Common myeloid progenitor, CD34-positive (primary cell): ENCODE measurements at regions not wholly inside any gene's neighbourhood (a gene's known extent, or its start where the extent isn't known, plus 50 kb on each side); places are given as distances from the start of the nearest gene placed in this dataset.

Experiments
- CTCF ChIA-PET: fragments of 350-600 bp; sonication (Branson Sonifier 250); formaldehyde crosslinking; loops from one replicate; lab custom pipeline; 2021; ENCODE audit warnings: antibody characterized with exemption; lab: Charles Lee
- POLR2A ChIA-PET: fragments of 350-600 bp; sonication (Branson Sonifier 250); formaldehyde crosslinking; loops from one replicate; lab custom pipeline; 2021; ENCODE audit warnings: antibody characterized with exemption; lab: Charles Lee
- DNase-seq, 3 donors: peaks; one replicate each; pipeline versions ENCODE4 v3.0.0 to v3.0.0-alpha.2; 2013
- H3K27ac ChIP-seq, 2 experiments: 1 replicate in 1 of 2; 2 replicates in 1 of 2; pipeline ENCODE4 v1.7.0; 2013; ENCODE audit warnings: inconsistent platforms in 2 of 2, low read length in 2 of 2, mild to moderate bottlenecking in 2 of 2, low read depth in 1 of 2, moderate library complexity in 1 of 2; ENCODE audit not compliant: severe bottlenecking in 2 of 2, insufficient read depth in 1 of 2, poor library complexity in 1 of 2
- H3K27me3 ChIP-seq, 5 experiments: replicated peaks in 2 of 5; 1 replicate in 3 of 5; 2 replicates in 2 of 5; pipeline versions ENCODE4 v1.6.1 to v1.7.0; 2013; ENCODE audit warnings: low read length in 4 of 5, mild to moderate bottlenecking in 2 of 5, moderate library complexity in 2 of 5, inconsistent platforms in 1 of 5; ENCODE audit not compliant: insufficient read depth in 5 of 5, control insufficient read depth in 4 of 5
- H3K36me3 ChIP-seq, 4 experiments: 1 replicate in 2 of 4; 2 replicates in 2 of 4; pipeline versions ENCODE4 v1.6.1 to v1.7.0; 2013; ENCODE audit warnings: low read length in 3 of 4, control low read depth in 1 of 4, mild to moderate bottlenecking in 1 of 4; ENCODE audit not compliant: control insufficient read depth in 4 of 4, insufficient read depth in 4 of 4
- H3K4me1 ChIP-seq, 4 experiments: 1 replicate in 3 of 4; 2 replicates in 1 of 4; pipeline versions ENCODE4 v1.6.1 to v1.7.1; 2013; ENCODE audit warnings: low read length in 3 of 4, mild to moderate bottlenecking in 3 of 4, control low read depth in 1 of 4, inconsistent platforms in 1 of 4, moderate library complexity in 1 of 4; ENCODE audit not compliant: control insufficient read depth in 4 of 4, insufficient read depth in 4 of 4; ENCODE audit errors: control extremely low read depth in 1 of 4
- H3K4me3 ChIP-seq, 7 experiments: 1 replicate in 4 of 7; 2 replicates in 3 of 7; pipeline versions ENCODE4 v1.5.1 to v1.7.0; 2013; ENCODE audit warnings: mild to moderate bottlenecking in 7 of 7, low read length in 6 of 7, moderate library complexity in 6 of 7, inconsistent platforms in 2 of 7, low read depth in 2 of 7, control low read depth in 1 of 7; ENCODE audit not compliant: insufficient read depth in 4 of 7, control insufficient read depth in 1 of 7; ENCODE audit errors: extremely low read depth in 1 of 7
- H3K9me3 ChIP-seq, 5 experiments: 1 replicate in 4 of 5; 2 replicates in 1 of 5; pipeline versions ENCODE4 v1.6.1 to v1.7.1; 2013; ENCODE audit warnings: low read length in 4 of 5, mild to moderate bottlenecking in 2 of 5, inconsistent platforms in 1 of 5, low read depth in 1 of 5, moderate library complexity in 1 of 5; ENCODE audit not compliant: control insufficient read depth in 4 of 5, insufficient read depth in 2 of 5; ENCODE audit errors: control extremely low read depth in 1 of 5
- WGBS: methylation state at CpG from one replicate; pipeline ENCODE4 v1.1.5; 2013; ENCODE audit not compliant: insufficient coverage; 5-methylcytosine and 5-hydroxymethylcytosine counted together

DNA sequence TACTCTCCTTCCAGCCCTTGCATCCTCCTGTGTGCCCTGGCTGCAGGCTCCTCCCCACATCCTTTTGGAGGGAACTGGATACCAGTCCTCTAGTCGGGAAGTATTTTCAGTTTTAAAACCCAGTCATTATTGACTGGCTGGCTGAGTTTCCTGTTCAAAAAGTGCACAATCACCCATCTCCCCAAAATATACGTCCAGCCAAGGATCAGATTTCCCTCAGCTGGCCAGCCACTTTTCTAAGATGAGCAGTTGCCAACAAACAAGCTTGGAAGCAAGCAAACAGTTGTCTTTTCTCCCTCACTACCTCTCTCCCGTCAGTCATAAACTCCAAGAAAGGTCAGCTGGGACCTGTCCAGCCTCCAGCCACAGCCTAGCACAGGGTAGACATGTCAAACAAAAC is 147.7 kb upstream of the GALNT15 start:
- 29% methylated on average over 3 of the region's 3 CpGs for WGBS
- DNase-seq = no peak
- Histone ChIP-seq H3K27ac (no peak overlapping the region), H3K27me3 (no peaks in the 10 kb centered on the region), H3K4me1 (no peaks in the 10 kb centered on the region), H3K9me3 (no peaks in the 10 kb centered on the region), H3K4me3 (no peak overlapping the region), H3K36me3 (no peaks in the 10 kb centered on the region)
- POLR2A ChIA-PET = no interaction called here
- CTCF ChIA-PET = interaction anchor here (0.6 to 1.6 kb wide), 2 partner anchors 13 to 22 kb away, joined by 3 to 5 read pairs; no protein-coding TSS in a partner anchor

DNA sequence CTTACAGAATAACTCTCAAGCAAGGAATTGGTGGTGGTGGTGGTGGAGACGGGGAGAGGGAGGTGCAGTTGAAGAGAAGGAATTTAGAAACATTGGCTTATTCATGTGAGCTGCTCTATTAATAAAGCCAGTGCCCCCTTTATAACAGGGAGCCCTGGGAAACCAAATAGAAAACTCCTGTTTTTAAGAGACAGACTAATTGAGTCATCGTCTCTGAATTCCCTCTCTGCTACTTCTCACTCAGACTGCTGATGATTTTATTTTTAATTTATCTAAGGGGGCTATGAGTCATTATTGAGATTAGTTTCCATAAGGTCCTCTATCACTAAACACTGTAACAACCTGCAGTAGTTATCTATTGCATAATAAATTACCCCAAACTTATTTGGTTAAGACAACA is 145.9 kb upstream of the GALNT15 start:
- no CpG with 5 or more reads among the region's 2 CpGs for WGBS
- no peak overlapping the region for H3K27ac ChIP-seq

DNA sequence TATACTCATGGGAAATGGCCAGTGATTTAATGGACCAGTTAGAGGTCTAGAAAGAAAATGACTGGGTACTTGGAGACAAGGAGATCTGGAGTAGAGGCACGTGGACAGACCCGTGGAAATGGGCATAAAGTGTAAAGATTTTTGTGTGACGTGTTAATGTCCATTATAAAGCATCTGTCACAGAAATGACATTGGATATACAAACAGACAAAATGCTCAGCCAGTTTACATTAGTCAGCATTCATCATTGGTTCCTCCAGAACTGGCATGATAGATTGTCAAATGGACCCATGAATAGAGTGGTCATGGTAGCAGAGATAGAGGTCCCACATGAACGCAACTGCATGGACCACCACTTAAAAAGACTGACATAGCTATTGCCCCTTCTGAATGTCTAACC is 144.1 kb upstream of the GALNT15 start:
- POLR2A ChIA-PET = no interaction called here
- WGBS = 86% methylated on average over 1 of the region's 4 CpGs
- CTCF ChIA-PET = no interaction called here
- no peaks in the 10 kb centered on the region for H3K36me3 ChIP-seq
- H3K27ac ChIP-seq = no peak overlapping the region
- DNase-seq = no peak
- no peaks in the 10 kb centered on the region for H3K27me3 ChIP-seq
- H3K4me1 ChIP-seq = no peaks in the 10 kb centered on the region
- no peak overlapping the region for H3K4me3 ChIP-seq
- H3K9me3 ChIP-seq = no peaks in the 10 kb centered on the region

More for the DNA sequence above, 145.9 kb upstream of the GALNT15 start:
- Histone ChIP-seq H3K4me3 (no peak overlapping the region), H3K9me3 (no peaks in the 10 kb centered on the region), H3K36me3 (no peaks in the 10 kb centered on the region), H3K27me3 (no peaks in the 10 kb centered on the region), H3K4me1 (no peaks in the 10 kb centered on the region)
- POLR2A ChIA-PET = no interaction called here
- CTCF ChIA-PET = interaction anchor here (1.3 kb wide), 1 partner anchor 21 kb away, joined by 3 read pairs; no protein-coding TSS in a partner anchor
- no peak for DNase-seq

DNA sequence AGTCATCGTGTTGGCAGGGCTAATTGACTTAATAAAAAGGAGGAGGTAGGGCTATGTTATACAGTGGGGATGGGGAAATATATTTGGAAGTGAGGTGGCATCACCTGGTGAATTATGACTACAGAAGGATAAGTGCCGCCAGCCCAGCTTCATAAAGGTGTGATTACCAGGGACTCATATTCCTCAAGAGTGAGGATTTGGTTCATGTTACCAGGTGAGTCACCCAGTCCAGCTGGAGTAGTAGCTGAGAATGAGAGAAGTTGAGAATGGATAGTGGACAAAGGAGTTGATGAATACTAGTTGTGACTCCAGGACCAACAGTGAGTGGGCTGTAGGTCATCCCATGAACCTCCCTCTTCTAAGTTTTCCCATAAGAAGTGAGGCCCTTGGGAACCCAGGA is 143.0 kb upstream of the GALNT15 start:
- no peaks in the 10 kb centered on the region for H3K27me3 ChIP-seq
- CTCF ChIA-PET = no interaction called here

GRCh38 chr3:16033889-16034687 is 140.4 kb upstream of the GALNT15 start:
- Histone ChIP-seq H3K27me3 (no peaks in the 10 kb centered on the region), H3K4me3 (no peak overlapping the region), H3K9me3 (no peaks in the 10 kb centered on the region), H3K27ac (no peak overlapping the region), H3K36me3 (no peaks in the 10 kb centered on the region), H3K4me1 (no peaks in the 10 kb centered on the region)
- ChIA-PET POLR2A (no interaction called here), CTCF (interaction anchor here (1.6 kb wide), 1 partner anchor 15 kb away, joined by 4 read pairs; no protein-coding TSS in a partner anchor)
- WGBS = 90% methylated on average over 2 of the region's 3 CpGs
- no peak for DNase-seq

More for the DNA sequence above, 143.0 kb upstream of the GALNT15 start:
- POLR2A ChIA-PET = no interaction called here
- WGBS = 90% methylated on average over 2 of the region's 2 CpGs
- Histone ChIP-seq H3K4me1 (no peaks in the 10 kb centered on the region), H3K4me3 (no peak overlapping the region), H3K27ac (no peak overlapping the region), H3K9me3 (no peaks in the 10 kb centered on the region), H3K36me3 (no peaks in the 10 kb centered on the region)
- DNase-seq = no peak

DNA sequence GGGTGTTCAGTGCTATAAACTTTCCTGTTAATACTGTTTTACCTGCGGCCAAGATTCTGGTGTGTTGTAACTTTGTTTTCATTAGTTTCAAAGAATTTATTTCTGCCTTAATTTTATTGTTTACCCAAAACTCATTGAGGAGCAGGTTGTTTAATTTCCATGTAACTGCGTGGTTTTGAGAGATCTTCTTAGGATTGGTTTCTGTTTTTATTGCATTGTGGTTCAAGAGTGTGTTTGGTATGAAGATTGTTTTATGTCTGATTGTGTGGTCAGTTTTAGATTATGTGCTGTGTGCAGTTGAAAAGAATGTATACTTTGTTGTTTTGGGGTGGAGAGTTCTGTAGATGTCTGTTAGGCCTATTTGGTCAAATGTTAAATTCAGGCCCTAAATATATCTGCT is 133.5 kb upstream of the GALNT15 start:
- no CpG with 5 or more reads among the region's 2 CpGs for WGBS
- POLR2A ChIA-PET = no interaction called here
- no peaks in the 10 kb centered on the region for H3K36me3 ChIP-seq
- H3K27ac ChIP-seq = no peak overlapping the region
- DNase-seq = no peak
- peaks cover 0 to 3% (median 0%) of the 10 kb centered on the region in 5 experiments for H3K9me3 ChIP-seq
- no peak overlapping the region for H3K4me3 ChIP-seq
- H3K27me3 ChIP-seq = no peaks in the 10 kb centered on the region
- CTCF ChIA-PET = no interaction called here
- no peaks in the 10 kb centered on the region for H3K4me1 ChIP-seq
